ENCODE measurements at regions not wholly inside any gene's neighbourhood (a gene's known extent, or its start where the extent isn't known, plus 50 kb on each side); places are given as distances from the start of the nearest gene placed in this dataset.

DNA sequence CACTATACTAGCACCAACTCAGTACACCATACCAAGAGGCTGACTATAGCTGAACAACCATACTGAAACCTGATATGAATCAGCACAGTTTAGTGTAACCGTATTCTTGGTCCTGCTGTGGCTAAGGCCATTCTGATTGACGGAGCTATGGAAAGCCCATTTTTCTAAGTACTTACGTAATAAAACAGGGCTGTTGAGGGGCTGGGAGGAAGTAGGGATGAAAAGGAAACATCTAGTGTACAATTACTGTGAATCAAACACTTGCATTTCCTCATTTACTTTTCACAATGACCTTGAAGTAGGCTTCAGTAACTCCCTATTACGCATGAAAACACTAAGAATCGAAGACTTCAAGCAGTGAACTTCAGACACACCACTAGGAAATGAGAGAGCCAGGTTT lies 198.2 kb downstream of the BTG1 start:
- no peaks in the 10 kb centered on the region for H3K36me3 Mint-ChIP-seq
- DNase-seq (ENCODE audit: extremely low spot score, unreplicated experiment) = no peak
- no peaks in the 10 kb centered on the region for H3K4me1 Mint-ChIP-seq (ENCODE audit: unreplicated experiment)
- no peak overlapping the region for H3K4me3 Mint-ChIP-seq
- no peaks in the 10 kb centered on the region for H3K27me3 Mint-ChIP-seq
- TF ChIP-seq, protein P1, sequence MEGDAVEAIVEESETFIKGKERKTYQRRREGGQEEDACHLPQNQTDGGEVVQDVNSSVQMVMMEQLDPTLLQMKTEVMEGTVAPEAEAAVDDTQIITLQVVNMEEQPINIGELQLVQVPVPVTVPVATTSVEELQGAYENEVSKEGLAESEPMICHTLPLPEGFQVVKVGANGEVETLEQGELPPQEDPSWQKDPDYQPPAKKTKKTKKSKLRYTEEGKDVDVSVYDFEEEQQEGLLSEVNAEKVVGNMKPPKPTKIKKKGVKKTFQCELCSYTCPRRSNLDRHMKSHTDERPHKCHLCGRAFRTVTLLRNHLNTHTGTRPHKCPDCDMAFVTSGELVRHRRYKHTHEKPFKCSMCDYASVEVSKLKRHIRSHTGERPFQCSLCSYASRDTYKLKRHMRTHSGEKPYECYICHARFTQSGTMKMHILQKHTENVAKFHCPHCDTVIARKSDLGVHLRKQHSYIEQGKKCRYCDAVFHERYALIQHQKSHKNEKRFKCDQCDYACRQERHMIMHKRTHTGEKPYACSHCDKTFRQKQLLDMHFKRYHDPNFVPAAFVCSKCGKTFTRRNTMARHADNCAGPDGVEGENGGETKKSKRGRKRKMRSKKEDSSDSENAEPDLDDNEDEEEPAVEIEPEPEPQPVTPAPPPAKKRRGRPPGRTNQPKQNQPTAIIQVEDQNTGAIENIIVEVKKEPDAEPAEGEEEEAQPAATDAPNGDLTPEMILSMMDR (conservative IDR thresholded peaks at IDR 0.05) = no peak
- H3K27ac Mint-ChIP-seq = no peak overlapping the region
- H3K9me3 Mint-ChIP-seq = no peaks in the 10 kb centered on the region

DNA sequence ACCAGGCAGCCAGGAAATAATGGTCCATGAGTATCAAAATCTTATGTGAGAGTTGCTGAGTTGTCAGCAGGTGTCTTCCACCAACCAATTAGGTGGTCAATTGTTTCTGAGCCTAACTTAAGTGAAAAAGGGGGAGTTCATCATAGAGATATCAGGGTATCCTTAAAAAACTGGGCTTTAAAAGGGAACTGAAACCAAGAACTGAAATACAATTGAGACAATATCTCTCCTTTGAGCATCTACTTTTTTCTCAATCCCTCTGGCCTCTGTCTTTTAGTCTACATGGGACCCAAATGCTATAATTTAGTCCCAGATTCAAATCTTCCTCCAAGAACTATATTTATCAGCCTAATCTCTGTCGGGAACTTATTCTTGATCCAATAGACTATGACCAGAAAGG lies 201.0 kb downstream of the BTG1 start:
- Mint-ChIP-seq H3K36me3 (no peaks in the 10 kb centered on the region), H3K4me3 (no peak overlapping the region), H3K4me1 (ENCODE audit: unreplicated experiment) (no peaks in the 10 kb centered on the region), H3K27ac (no peak overlapping the region), H3K9me3 (no peaks in the 10 kb centered on the region), H3K27me3 (no peaks in the 10 kb centered on the region)
- TF ChIP-seq, protein P1 (conservative IDR thresholded peaks at IDR 0.05) = no peak
- DNase-seq (ENCODE audit: extremely low spot score, unreplicated experiment) = no peak

DNA sequence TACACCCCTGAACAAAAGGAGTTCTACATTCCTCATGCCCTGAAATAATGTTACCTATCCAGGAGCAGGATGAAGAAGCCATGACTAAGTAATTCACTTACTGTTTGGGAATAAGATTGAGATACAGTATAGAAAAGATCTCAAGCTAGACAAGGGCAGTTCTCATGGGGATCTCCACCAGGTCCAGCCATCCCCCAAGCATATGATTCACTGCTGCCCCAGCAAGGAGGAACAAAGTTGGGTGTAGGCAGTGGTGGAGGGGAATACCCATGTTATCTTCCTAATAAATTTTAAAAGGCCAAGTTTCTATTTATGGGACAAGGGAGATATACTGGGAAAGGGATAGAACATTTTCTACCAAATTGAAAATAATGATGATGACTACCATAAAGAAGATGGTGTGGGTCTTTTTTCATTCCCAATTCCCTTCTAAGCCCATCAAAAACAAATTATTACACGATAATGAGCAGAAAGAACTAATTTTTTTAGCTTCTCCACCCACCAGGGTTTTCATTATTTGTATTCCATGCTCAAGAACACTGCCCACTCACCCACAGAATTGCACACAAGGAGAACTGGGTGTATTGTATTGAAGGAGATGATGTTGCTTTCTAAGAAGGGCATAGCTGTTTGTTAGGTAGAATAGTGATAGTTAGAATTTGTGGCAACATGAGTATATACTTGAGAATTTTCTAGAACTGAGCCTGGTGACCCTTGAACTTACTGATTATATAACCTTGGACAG lies 204.6 kb downstream of the BTG1 start:
- Mint-ChIP-seq H3K27me3 (no peaks in the 10 kb centered on the region), H3K4me1 (ENCODE audit: unreplicated experiment) (no peaks in the 10 kb centered on the region), H3K9me3 (peaks cover 5% of the 10 kb centered on the region), H3K4me3 (no peak overlapping the region), H3K36me3 (no peaks in the 10 kb centered on the region), H3K27ac (no peak overlapping the region)
- no peak for DNase-seq (ENCODE audit: extremely low spot score, unreplicated experiment)
- TF ChIP-seq, protein P1 (conservative IDR thresholded peaks at IDR 0.05) = no peak

DNA sequence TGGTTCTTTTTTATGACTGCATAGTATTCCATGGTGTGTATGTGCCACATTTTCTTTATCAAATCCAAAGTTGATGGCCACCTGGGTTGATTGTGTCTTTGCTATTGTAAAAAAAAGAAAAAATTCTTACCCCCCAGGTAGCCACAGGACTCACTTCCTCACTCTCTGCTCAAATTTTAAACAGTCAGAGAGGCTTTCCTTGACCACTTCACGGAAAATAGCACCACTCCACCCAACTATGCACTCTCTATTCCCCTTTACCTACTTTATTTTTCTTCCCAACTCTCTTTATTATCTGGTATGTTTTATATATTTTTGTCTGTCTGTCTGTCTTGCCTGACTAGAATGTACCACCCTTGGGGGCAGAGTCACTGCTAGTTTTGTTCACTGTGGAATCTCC lies 205.3 kb downstream of the BTG1 start:
- no peaks in the 10 kb centered on the region for H3K36me3 Mint-ChIP-seq
- TF ChIP-seq, protein P1 (conservative IDR thresholded peaks at IDR 0.05) = no peak
- no peak overlapping the region for H3K27ac Mint-ChIP-seq
- no peak overlapping the region for H3K4me3 Mint-ChIP-seq
- H3K4me1 Mint-ChIP-seq (ENCODE audit: unreplicated experiment) = no peaks in the 10 kb centered on the region
- DNase-seq (ENCODE audit: extremely low spot score, unreplicated experiment) = no peak
- H3K27me3 Mint-ChIP-seq = no peaks in the 10 kb centered on the region
- peaks cover 5% of the 10 kb centered on the region for H3K9me3 Mint-ChIP-seq

DNA sequence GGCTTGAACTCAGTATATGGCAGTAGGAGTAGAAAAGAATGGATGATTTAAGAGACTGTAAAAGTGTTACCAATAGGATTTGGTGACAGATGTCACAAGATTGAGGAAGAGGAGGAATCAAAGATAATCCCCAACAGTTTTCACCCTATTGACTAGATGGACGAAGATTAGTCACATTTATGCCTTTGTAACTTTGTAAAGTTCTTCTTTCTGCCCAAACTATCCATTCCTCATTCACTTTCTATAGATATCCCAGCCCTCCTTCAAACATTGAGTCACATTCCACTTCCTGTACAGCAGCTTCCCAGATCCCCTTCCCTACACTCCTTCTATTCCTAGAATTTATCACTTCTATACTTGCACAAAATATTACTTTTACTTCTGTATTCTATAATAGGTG lies 207.9 kb downstream of the BTG1 start:
- peaks cover 8% of the 10 kb centered on the region for H3K4me1 Mint-ChIP-seq (ENCODE audit: unreplicated experiment)
- peaks cover 5% of the 10 kb centered on the region for H3K9me3 Mint-ChIP-seq
- H3K27me3 Mint-ChIP-seq = no peaks in the 10 kb centered on the region
- H3K27ac Mint-ChIP-seq = no peak overlapping the region
- no peak for DNase-seq (ENCODE audit: extremely low spot score, unreplicated experiment)
- no peak overlapping the region for H3K4me3 Mint-ChIP-seq
- TF ChIP-seq, protein P1 (conservative IDR thresholded peaks at IDR 0.05) = no peak
- H3K36me3 Mint-ChIP-seq = no peaks in the 10 kb centered on the region
